Natural killer cell treated with Interleukin-12 subunit alpha and Interleukin-12 subunit beta and Interleukin-15 and Interleukin-18, amount 100 ng/mL, for 72 hours (primary cell): ENCODE measurements at regions not wholly inside any gene's neighbourhood (a gene's known extent, or its start where the extent isn't known, plus 50 kb on each side); places are given as distances from the start of the nearest gene placed in this dataset.
"Not testable (repeated sequence)": the region's sequence is repeated elsewhere in the genome, so short reads cannot be mapped to it uniquely, and the experiment has no call there.

ENCODE experiments used
- ATAC-seq, 2 donors: fragments of 150-1000 bp; cut with Tn5 transposase in 1 of 2; sonication (Bioruptor Pico), chemical (Tn5 transposase) in 1 of 2; 2 replicates each; pipeline ENCODE4 v1.10.0; 2021
- DNase-seq: peaks from one replicate; pipeline ENCODE4 v3.0.0; 2022; ENCODE audit warnings: low spot score
- H3K27ac Mint-ChIP-seq, 2 donors: 1 replicate in 1 of 2; 2 replicates in 1 of 2; pipeline ENCODE4 v1.8.0; 2022; ENCODE audit warnings: mixed read lengths in 2 of 2, mild to moderate bottlenecking in 1 of 2, moderate library complexity in 1 of 2
- H3K27me3 Mint-ChIP-seq, 2 donors: 1 replicate in 1 of 2; 2 replicates in 1 of 2; pipeline ENCODE4 v1.8.0; 2022; ENCODE audit warnings: mixed read lengths in 2 of 2
- H3K36me3 Mint-ChIP-seq: one replicate; pipeline ENCODE4 v1.8.0; 2022; ENCODE audit warnings: mixed read lengths
- H3K4me1 Mint-ChIP-seq, 2 donors: 1 replicate in 1 of 2; 2 replicates in 1 of 2; pipeline ENCODE4 v1.8.0; 2022; ENCODE audit warnings: low read depth in 2 of 2, mixed read lengths in 2 of 2, mild to moderate bottlenecking in 1 of 2
- H3K4me3 Mint-ChIP-seq: one replicate; pipeline ENCODE4 v1.8.0; 2022; ENCODE audit warnings: mixed read lengths
- H3K9me3 Mint-ChIP-seq: 2 replicates; pipeline ENCODE4 v1.8.0; 2022; ENCODE audit warnings: mixed read lengths

- H3K9me3 Mint-ChIP-seq = peaks cover 23% of the 10 kb centered on the region
- H3K4me1 Mint-ChIP-seq = no peaks in the 10 kb centered on the region
- H3K36me3 Mint-ChIP-seq = no peaks in the 10 kb centered on the region
These were observed 183.2 kb upstream of the TAS2R1 start for GRCh38 chr5:9813305-9813704.

DNA sequence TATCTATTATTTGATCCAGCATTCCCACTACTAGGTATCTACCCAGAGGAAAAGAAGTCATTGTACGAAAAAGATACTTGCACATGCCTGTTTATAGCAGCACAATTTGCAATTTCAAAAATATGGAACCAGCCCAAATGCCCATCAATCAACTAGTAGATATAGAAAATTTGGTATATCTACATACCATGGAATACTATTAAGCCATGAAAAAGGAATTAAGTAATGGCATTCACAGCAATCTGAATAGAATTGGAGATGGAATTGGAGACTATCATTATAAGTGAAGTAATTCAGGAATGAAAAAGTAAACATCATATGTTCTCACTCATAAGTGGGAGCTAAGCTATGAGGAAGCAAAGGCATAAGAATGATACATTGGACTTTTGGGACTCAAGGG lies 177.2 kb upstream of the TAS2R1 start:
- not testable (repeated sequence) for H3K27ac Mint-ChIP-seq, DNase-seq, H3K36me3 Mint-ChIP-seq, ATAC-seq, H3K4me1 Mint-ChIP-seq, H3K4me3 Mint-ChIP-seq, H3K27me3 Mint-ChIP-seq
- peaks cover 31% of the 10 kb centered on the region for H3K9me3 Mint-ChIP-seq

More at GRCh38 chr5:9813305-9813704, 183.2 kb upstream of the TAS2R1 start:
- Mint-ChIP-seq H3K27me3 (no peaks in the 10 kb centered on the region), H3K4me3 (no peak overlapping the region), H3K27ac (no peak overlapping the region)
- no peak for DNase-seq
- no peak for ATAC-seq

- no peaks in the 10 kb centered on the region for H3K36me3 Mint-ChIP-seq
- DNase-seq = no peak
- H3K4me3 Mint-ChIP-seq = no peak overlapping the region
- ATAC-seq = no peak
- peaks cover 13% of the 10 kb centered on the region for H3K9me3 Mint-ChIP-seq
- H3K4me1 Mint-ChIP-seq = no peaks in the 10 kb centered on the region
- H3K27ac Mint-ChIP-seq = no peak overlapping the region
- H3K27me3 Mint-ChIP-seq = no peaks in the 10 kb centered on the region
These were observed 171.8 kb upstream of the TAS2R1 start for GRCh38 chr5:9801908-9802307.

DNA sequence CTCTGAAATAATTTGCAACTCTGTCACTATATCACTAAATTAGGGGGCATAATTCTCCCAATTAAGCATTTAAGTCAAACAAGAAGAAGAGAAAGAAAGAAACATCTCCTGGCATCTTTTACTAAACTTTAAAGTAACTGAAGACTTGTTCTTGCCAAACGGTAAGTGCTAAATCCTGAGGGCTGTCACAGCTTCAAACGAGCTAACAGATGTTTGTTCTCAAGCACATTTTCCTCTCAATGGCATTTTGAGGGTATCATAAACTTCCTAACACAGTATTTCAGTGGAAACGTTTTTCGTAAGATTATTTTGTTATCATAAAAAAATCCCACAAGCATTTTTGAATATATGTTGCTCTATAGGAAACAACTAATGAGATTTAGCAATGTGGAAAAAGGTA lies 169.5 kb upstream of the TAS2R1 start:
- no peak overlapping the region for H3K27ac Mint-ChIP-seq
- H3K9me3 Mint-ChIP-seq = peaks cover 1% of the 10 kb centered on the region
- no peak overlapping the region for H3K4me3 Mint-ChIP-seq
- no peaks in the 10 kb centered on the region for H3K36me3 Mint-ChIP-seq
- DNase-seq (no peak), ATAC-seq (no peak)
- H3K27me3 Mint-ChIP-seq = no peaks in the 10 kb centered on the region
- no peaks in the 10 kb centered on the region for H3K4me1 Mint-ChIP-seq

GRCh38 chr5:9790276-9790675 lies 160.1 kb upstream of the TAS2R1 start:
- Mint-ChIP-seq H3K9me3 (peaks cover 7% of the 10 kb centered on the region), H3K27me3 (no peaks in the 10 kb centered on the region), H3K4me1 (no peaks in the 10 kb centered on the region), H3K4me3 (no peak overlapping the region), H3K27ac (no peak overlapping the region), H3K36me3 (no peaks in the 10 kb centered on the region)
- no peak for ATAC-seq
- DNase-seq = no peak

- no peak overlapping the region for H3K27ac Mint-ChIP-seq
- H3K9me3 Mint-ChIP-seq = peaks cover 7% of the 10 kb centered on the region
- H3K4me1 Mint-ChIP-seq = no peaks in the 10 kb centered on the region
- H3K4me3 Mint-ChIP-seq = no peak overlapping the region
- no peak for DNase-seq
- ATAC-seq = no peak
- H3K36me3 Mint-ChIP-seq = no peaks in the 10 kb centered on the region
- H3K27me3 Mint-ChIP-seq = no peaks in the 10 kb centered on the region
These were observed 159.6 kb upstream of the TAS2R1 start for GRCh38 chr5:9789777-9790176.

DNA sequence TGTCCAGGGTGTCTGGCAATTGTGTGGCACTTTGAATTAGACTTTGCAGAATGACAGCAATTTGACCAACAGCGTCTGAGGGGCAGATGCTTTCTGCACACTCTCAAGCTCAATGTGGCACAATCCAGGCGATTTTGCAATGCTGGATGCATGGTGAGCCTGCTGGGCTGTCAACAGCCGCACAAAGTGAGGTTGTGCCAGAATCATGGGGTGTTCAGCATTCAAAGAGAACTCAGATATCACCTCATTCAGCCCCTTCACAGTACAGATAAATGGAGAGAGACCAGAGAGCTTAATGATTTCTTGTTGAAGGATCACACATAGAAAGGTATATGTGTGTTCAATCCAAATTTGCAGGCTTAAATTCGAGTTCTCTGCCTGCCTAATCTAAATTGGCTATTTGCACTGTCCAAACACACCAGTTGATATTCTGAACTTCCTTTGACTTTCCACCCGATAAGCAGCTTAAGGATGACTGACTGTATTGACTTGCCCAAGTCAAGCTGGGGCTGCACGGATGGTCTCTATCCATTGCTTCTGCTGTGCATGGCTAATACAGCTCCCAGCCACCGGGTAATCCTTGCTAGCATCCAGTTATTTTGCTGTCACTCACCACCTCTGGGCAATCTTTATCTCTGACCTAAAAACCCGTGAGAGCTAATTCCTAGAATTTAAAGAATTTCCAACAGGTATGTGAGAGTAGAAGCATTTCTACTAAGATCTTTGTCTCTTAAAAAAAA lies 157.9 kb upstream of the TAS2R1 start:
- no peak for DNase-seq
- ATAC-seq = no peak
- H3K4me3 Mint-ChIP-seq = no peak overlapping the region
- no peaks in the 10 kb centered on the region for H3K27me3 Mint-ChIP-seq
- no peak overlapping the region for H3K27ac Mint-ChIP-seq
- H3K36me3 Mint-ChIP-seq = no peaks in the 10 kb centered on the region
- no peaks in the 10 kb centered on the region for H3K4me1 Mint-ChIP-seq
- H3K9me3 Mint-ChIP-seq = peaks cover 5% of the 10 kb centered on the region

DNA sequence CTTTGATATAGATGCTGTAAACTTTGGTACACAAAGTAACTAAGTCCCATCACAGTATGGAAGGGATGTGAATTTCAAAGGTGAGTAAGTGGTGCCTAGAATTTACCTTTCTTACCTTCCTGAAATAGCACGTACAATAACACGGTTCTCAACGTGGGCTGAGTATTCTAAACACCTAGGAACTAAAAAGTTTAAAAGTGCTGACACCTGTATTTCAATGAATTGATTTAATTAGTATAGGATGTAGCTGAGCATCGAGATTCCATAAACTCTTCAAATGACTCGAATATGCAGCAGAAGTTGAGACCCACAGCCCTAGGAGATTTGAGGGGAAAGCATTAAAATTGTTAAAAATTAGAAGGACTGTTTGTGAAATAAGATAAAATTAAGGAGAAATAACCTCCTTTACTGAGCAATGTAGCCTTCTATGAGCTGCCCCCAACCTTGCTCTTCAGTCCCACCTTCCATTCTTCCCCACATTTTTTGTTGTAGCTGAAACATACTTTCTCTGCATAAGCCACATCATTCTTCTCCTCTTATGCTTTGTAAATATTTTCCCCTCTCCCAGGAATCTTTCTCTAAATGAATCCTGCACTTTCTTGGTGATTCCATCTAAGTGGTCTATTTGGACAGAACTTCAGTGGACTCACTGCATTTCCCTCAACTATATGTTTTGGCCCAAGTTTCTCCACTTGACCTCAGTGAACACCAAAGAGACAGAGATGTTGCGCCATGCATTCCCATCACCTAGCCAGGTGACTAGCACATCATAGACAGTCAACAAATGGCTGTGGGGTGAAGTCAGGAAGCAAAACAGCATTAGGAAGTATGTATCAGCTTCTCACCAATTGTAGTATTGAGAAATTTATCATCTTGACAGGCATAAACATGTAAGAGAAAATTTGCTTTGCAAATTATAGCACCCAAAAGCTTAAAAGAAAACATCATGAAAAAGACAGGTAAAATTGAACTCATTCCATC lies 156.5 kb upstream of the TAS2R1 start:
- Mint-ChIP-seq H3K4me3 (no peak overlapping the region), H3K9me3 (peaks cover 10% of the 10 kb centered on the region), H3K27ac (no peak overlapping the region), H3K36me3 (no peaks in the 10 kb centered on the region), H3K4me1 (no peaks in the 10 kb centered on the region), H3K27me3 (no peaks in the 10 kb centered on the region)
- no peak for DNase-seq
- no peak for ATAC-seq

- H3K27ac Mint-ChIP-seq = no peak overlapping the region
- no peaks in the 10 kb centered on the region for H3K27me3 Mint-ChIP-seq
- H3K36me3 Mint-ChIP-seq = no peaks in the 10 kb centered on the region
- DNase-seq (no peak), ATAC-seq (no peak)
- H3K4me3 Mint-ChIP-seq = no peak overlapping the region
- no peaks in the 10 kb centered on the region for H3K4me1 Mint-ChIP-seq
- H3K9me3 Mint-ChIP-seq = peaks cover 16% of the 10 kb centered on the region
These were observed 155.6 kb upstream of the TAS2R1 start for GRCh38 chr5:9785751-9786150.

DNA sequence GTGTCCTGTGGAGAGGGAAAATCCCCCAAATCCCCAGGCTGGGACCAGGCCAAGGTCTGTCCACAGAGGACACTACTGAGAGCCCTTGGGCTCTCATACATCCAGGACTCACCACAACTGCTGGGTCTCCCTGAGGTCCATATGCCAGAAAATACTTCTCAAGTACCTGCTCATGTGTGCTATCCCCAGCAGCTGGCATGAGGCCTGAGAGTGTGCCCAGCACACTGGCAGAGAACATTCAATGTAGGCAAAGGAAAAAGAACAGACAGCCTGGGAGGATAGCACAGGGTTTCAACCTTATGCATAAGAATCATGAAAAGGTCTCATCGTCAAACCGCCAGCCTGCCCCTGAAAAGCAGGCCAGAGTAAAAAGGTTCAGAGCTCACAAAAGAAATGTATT lies 154.1 kb upstream of the TAS2R1 start:
- Mint-ChIP-seq H3K4me1 (no peaks in the 10 kb centered on the region), H3K4me3 (no peak overlapping the region), H3K27me3 (no peaks in the 10 kb centered on the region), H3K36me3 (no peaks in the 10 kb centered on the region), H3K9me3 (peaks cover 24% of the 10 kb centered on the region), H3K27ac (no peak overlapping the region)
- ATAC-seq = no peak
- DNase-seq = no peak

- Mint-ChIP-seq H3K27ac (no peak overlapping the region), H3K4me1 (no peaks in the 10 kb centered on the region), H3K27me3 (no peaks in the 10 kb centered on the region), H3K4me3 (no peak overlapping the region), H3K9me3 (peaks cover 24% of the 10 kb centered on the region), H3K36me3 (no peaks in the 10 kb centered on the region)
- DNase-seq (no peak), ATAC-seq (no peak)
These were observed 152.8 kb upstream of the TAS2R1 start for GRCh38 chr5:9782826-9783560.

- no peaks in the 10 kb centered on the region for H3K27me3 Mint-ChIP-seq
- DNase-seq (no peak), ATAC-seq (no peak)
- H3K27ac Mint-ChIP-seq = no peak overlapping the region
- peaks cover 26% of the 10 kb centered on the region for H3K9me3 Mint-ChIP-seq
- H3K4me1 Mint-ChIP-seq = no peaks in the 10 kb centered on the region
- H3K4me3 Mint-ChIP-seq = no peak overlapping the region
- no peaks in the 10 kb centered on the region for H3K36me3 Mint-ChIP-seq
These were observed 151.7 kb upstream of the TAS2R1 start for GRCh38 chr5:9781890-9782289.

GRCh38 chr5:9781275-9781674 lies 151.1 kb upstream of the TAS2R1 start:
- no peak for ATAC-seq
- Mint-ChIP-seq H3K4me1 (no peaks in the 10 kb centered on the region), H3K27ac (no peak overlapping the region), H3K36me3 (no peaks in the 10 kb centered on the region), H3K27me3 (no peaks in the 10 kb centered on the region), H3K9me3 (peaks cover 28% of the 10 kb centered on the region), H3K4me3 (no peak overlapping the region)
- DNase-seq = no peak

GRCh38 chr5:9780501-9780900 lies 150.3 kb upstream of the TAS2R1 start:
- H3K27me3 Mint-ChIP-seq = no peaks in the 10 kb centered on the region
- no peaks in the 10 kb centered on the region for H3K4me1 Mint-ChIP-seq
- no peak for DNase-seq
- no peaks in the 10 kb centered on the region for H3K36me3 Mint-ChIP-seq
- H3K4me3 Mint-ChIP-seq = no peak overlapping the region
- no peak overlapping the region for H3K27ac Mint-ChIP-seq
- ATAC-seq = no peak
- peaks cover 29% of the 10 kb centered on the region for H3K9me3 Mint-ChIP-seq
